Spleen (tissue), 11 donors: ENCODE measurements at regions not wholly inside any gene's neighbourhood (a gene's known extent, or its start where the extent isn't known, plus 50 kb on each side); places are given as distances from the start of the nearest gene placed in this dataset.

Source experiments
- DNase-seq: peaks from one replicate; pipeline ENCODE4 v3.0.0-alpha.2; 2020
- H3K27ac ChIP-seq, 8 donors: fragments of 200-600 bp; sonication (generic) in 7 of 8; 1 replicate in 4 of 8; 2 replicates in 4 of 8; pipeline versions ENCODE4 v1.5.0 to v1.8.0; 2016 to 2021; ENCODE audit warnings: inconsistent platforms in 4 of 8, mild to moderate bottlenecking in 4 of 8, moderate library complexity in 1 of 8
- H3K27me3 ChIP-seq, 7 donors: fragments of 200-600 bp; sonication (generic) in 6 of 7; replicated peaks in 1 of 7; 1 replicate in 4 of 7; 2 replicates in 3 of 7; pipeline versions ENCODE4 v1.5.0 to v1.8.0; 2016 to 2021; ENCODE audit warnings: inconsistent platforms in 3 of 7, mild to moderate bottlenecking in 1 of 7
- H3K36me3 ChIP-seq, 6 donors: fragments of 200-600 bp; sonication (generic) in 5 of 6; 1 replicate in 4 of 6; 2 replicates in 2 of 6; pipeline versions ENCODE4 v1.5.0 to v1.8.0; 2016 to 2021; ENCODE audit warnings: inconsistent platforms in 2 of 6
- H3K4me1 ChIP-seq, 6 donors: fragments of 200-600 bp; sonication (generic) in 5 of 6; 1 replicate in 3 of 6; 2 replicates in 3 of 6; pipeline versions ENCODE4 v1.5.0 to v1.8.0; 2016 to 2021; ENCODE audit warnings: inconsistent platforms in 3 of 6
- H3K4me3 ChIP-seq, 8 donors: fragments of 200-600 bp; sonication (generic) in 7 of 8; 1 replicate in 4 of 8; 2 replicates in 4 of 8; pipeline versions ENCODE4 v1.5.0 to v1.8.0; 2016 to 2021; ENCODE audit warnings: inconsistent platforms in 4 of 8, mild to moderate bottlenecking in 4 of 8, moderate library complexity in 2 of 8
- H3K9me3 ChIP-seq, 8 donors: fragments of 200-600 bp; sonication (generic) in 7 of 8; 1 replicate in 4 of 8; 2 replicates in 4 of 8; pipeline versions ENCODE4 v1.5.0 to v1.8.0; 2016 to 2021; ENCODE audit warnings: inconsistent platforms in 4 of 8
- POLR2A ChIP-seq, 3 donors: fragments of 450-650 bp; IDR thresholded peaks; one replicate each; pipeline ENCODE4 v1.5.1; 2017; ENCODE audit warnings: antibody characterized with exemption in 3 of 3, mild to moderate bottlenecking in 1 of 3
- POLR2AphosphoS5 ChIP-seq, 3 donors: sonication (generic); formaldehyde crosslinking; IDR thresholded peaks; one replicate each; pipeline ENCODE4 v1.5.1; 2017; ENCODE audit warnings: antibody characterized with exemption in 3 of 3
- WGBS, 5 donors: extraction: QIAGEN DNeasy Blood & Tissue Kit in 3 of 5; methylation state at CpG; one replicate each; pipeline versions ENCODE4 v1.1.5 to v1.1.7; 2013 to 2018; 5-methylcytosine and 5-hydroxymethylcytosine counted together
- intact Hi-C: fragments of 100-400 bp; cut with DNase I; formaldehyde crosslinking; loops from one replicate; pipeline ENCODE4 v1.15.0; 2023; ENCODE audit warnings: low total_unique reads
- TF ChIP-seq, protein P1 (sequence below), 11 experiments: fragments of 200-600 bp in 7 of 11; fragments of 450-650 bp in 4 of 11; sonication (generic) in 4 of 11; IDR thresholded peaks in 8 of 11; conservative IDR thresholded peaks in 3 of 11; 1 replicate in 7 of 11; 2 replicates in 4 of 11; pipeline versions ENCODE4 v1.4.0 to v1.8.0; 2016 to 2021; ENCODE audit warnings: antibody characterized with exemption in 11 of 11, inconsistent platforms in 4 of 11, mild to moderate bottlenecking in 1 of 11
- donor health status: healthy with polysubstance abuse.
- donor health status: DM: no; HTN: no; CAD: no; lungs with moderate emphysema.
- donor health status: DM: no; HTN: no; CAD: no.
- donor health status: Bipolar disorder and iron deficiency.
- donor health status: healthy.
- donor health status: DM: no; HTN: no; CAD: no.
- donor health status: DM: yes; HTN: yes; CAD: no.

DNA sequence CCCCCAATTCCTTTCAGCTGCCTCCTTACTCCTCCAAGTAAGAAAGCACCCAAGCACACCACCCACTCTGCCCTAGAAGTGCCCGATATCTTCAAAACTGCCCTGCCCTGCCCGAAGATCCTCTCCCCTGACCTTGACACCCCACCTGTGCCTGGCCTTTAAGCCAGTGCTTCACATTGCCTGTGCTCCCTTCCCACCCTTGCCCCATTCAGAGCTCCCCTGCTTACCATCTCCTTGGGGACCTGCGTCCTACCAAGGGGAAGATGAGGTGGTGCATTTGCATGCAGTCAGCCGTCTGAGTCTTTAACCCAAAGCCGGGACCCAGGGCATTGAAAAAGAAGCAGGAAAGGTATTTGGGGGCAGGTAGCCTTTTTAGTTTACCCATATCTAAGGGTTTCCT lies 73.5 kb upstream of the SLCO3A1 start:
- Histone ChIP-seq H3K27ac (peak overlapping the region in 4 of 8 donors; percentile 51 to 66 (median 60)), H3K9me3 (no peaks in the 10 kb centered on the region), H3K36me3 (no peaks in the 10 kb centered on the region), H3K4me1 (peaks cover 0 to 38% (median 0%) of the 10 kb centered on the region in 6 donors), H3K4me3 (no peak overlapping the region), H3K27me3 (peaks cover 0 to 18% (median 0%) of the 10 kb centered on the region in 7 donors)
- 61 to 78% (median 67%) methylated on average over 5 of the region's 5 CpGs for WGBS, 5 donors
- DNase-seq = no peak
- TF ChIP-seq, protein P1, sequence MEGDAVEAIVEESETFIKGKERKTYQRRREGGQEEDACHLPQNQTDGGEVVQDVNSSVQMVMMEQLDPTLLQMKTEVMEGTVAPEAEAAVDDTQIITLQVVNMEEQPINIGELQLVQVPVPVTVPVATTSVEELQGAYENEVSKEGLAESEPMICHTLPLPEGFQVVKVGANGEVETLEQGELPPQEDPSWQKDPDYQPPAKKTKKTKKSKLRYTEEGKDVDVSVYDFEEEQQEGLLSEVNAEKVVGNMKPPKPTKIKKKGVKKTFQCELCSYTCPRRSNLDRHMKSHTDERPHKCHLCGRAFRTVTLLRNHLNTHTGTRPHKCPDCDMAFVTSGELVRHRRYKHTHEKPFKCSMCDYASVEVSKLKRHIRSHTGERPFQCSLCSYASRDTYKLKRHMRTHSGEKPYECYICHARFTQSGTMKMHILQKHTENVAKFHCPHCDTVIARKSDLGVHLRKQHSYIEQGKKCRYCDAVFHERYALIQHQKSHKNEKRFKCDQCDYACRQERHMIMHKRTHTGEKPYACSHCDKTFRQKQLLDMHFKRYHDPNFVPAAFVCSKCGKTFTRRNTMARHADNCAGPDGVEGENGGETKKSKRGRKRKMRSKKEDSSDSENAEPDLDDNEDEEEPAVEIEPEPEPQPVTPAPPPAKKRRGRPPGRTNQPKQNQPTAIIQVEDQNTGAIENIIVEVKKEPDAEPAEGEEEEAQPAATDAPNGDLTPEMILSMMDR (IDR thresholded peaks at IDR 0.05 in 8 of 11, conservative IDR thresholded peaks at IDR 0.05 in 3 of 11) = no peak
- TF ChIP-seq POLR2A (IDR thresholded peaks at IDR 0.05) (no peak), POLR2AphosphoS5 (IDR thresholded peaks at IDR 0.05) (no peak)
- intact Hi-C loops = no loop called here

GRCh38 chr15:91780387-91780786 lies 73.1 kb upstream of the SLCO3A1 start:
- H3K27ac ChIP-seq = peak overlapping the region in 4 of 8 donors; percentile 51 to 66 (median 60)
- no peaks in the 10 kb centered on the region for H3K36me3 ChIP-seq
- TF ChIP-seq POLR2AphosphoS5 (IDR thresholded peaks at IDR 0.05) (no peak), POLR2A (IDR thresholded peaks at IDR 0.05) (no peak)
- TF ChIP-seq, protein P1 (IDR thresholded peaks at IDR 0.05 in 8 of 11, conservative IDR thresholded peaks at IDR 0.05 in 3 of 11) = no peak
- H3K4me3 ChIP-seq = no peak overlapping the region
- peaks cover 0 to 38% (median 0%) of the 10 kb centered on the region in 6 donors for H3K4me1 ChIP-seq
- H3K27me3 ChIP-seq = peaks cover 0 to 21% (median 0%) of the 10 kb centered on the region in 7 donors
- DNase-seq = no peak
- no peaks in the 10 kb centered on the region for H3K9me3 ChIP-seq
- WGBS, 5 donors = 73 to 95% (median 92%) methylated on average over 3 of the region's 3 CpGs
- intact Hi-C loops = no loop called here

DNA sequence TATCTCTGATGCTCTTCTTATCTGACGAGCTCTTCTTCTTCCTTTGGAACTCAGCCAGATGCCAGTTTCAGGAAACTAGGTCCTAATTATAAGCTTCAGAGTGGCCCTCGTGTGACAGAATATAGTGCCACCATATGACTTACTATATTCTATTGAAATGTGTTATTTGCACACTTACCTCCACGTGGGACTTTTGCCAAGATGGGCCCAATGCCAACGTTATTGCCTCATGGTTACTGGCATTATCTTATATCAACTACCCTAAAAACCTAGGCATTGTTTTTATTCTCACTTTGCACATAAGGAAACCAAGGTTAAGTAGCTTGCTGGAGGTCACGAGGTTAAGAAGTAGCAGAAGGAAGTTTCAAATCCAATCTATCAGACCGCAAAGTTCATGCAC lies 71.3 kb upstream of the SLCO3A1 start:
- no peak for DNase-seq
- H3K27me3 ChIP-seq = peaks cover 0 to 25% (median 0%) of the 10 kb centered on the region in 7 donors
- H3K4me1 ChIP-seq = peaks cover 0 to 38% (median 0%) of the 10 kb centered on the region in 6 donors
- TF ChIP-seq POLR2A (IDR thresholded peaks at IDR 0.05) (no peak), POLR2AphosphoS5 (IDR thresholded peaks at IDR 0.05) (no peak)
- TF ChIP-seq, protein P1 (IDR thresholded peaks at IDR 0.05 in 8 of 11, conservative IDR thresholded peaks at IDR 0.05 in 3 of 11) = no peak
- intact Hi-C loops = no loop called here
- WGBS, 5 donors = 22 to 46% (median 30%) methylated on average over 6 of the region's 6 CpGs
- no peaks in the 10 kb centered on the region for H3K36me3 ChIP-seq
- peak overlapping the region in 1 of 8 donors; percentile 66 for H3K27ac ChIP-seq
- H3K4me3 ChIP-seq = no peak overlapping the region
- no peaks in the 10 kb centered on the region for H3K9me3 ChIP-seq

- WGBS, 5 donors = 74 to 85% (median 79%) methylated on average over 3 of the region's 3 CpGs
Measured at GRCh38 chr15:91783008-91783407, 70.5 kb upstream of the SLCO3A1 start.

More at GRCh38 chr15:91783008-91783407, 70.5 kb upstream of the SLCO3A1 start:
- Histone ChIP-seq H3K4me3 (no peak overlapping the region), H3K27ac (no peak overlapping the region), H3K4me1 (peaks cover 0 to 38% (median 0%) of the 10 kb centered on the region in 6 donors), H3K9me3 (no peaks in the 10 kb centered on the region), H3K36me3 (no peaks in the 10 kb centered on the region), H3K27me3 (peaks cover 0 to 25% (median 0%) of the 10 kb centered on the region in 7 donors)
- DNase-seq = no peak
- intact Hi-C loops = no loop called here
- TF ChIP-seq POLR2A (IDR thresholded peaks at IDR 0.05) = no peak
- TF ChIP-seq POLR2AphosphoS5 (IDR thresholded peaks at IDR 0.05) = no peak
- TF ChIP-seq, protein P1 (IDR thresholded peaks at IDR 0.05 in 8 of 11, conservative IDR thresholded peaks at IDR 0.05 in 3 of 11) = no peak
